HepG2 (cell line): ENCODE measurements at regions not wholly inside any gene's neighbourhood (a gene's known extent, or its start where the extent isn't known, plus 50 kb on each side); places are given as distances from the start of the nearest gene placed in this dataset.
"Not testable (repeated sequence)": the region's sequence is repeated elsewhere in the genome, so short reads cannot be mapped to it uniquely, and the experiment has no call there.

Source experiments
- ELF4 ChIP-seq: sonication (generic); formaldehyde crosslinking; IDR thresholded peaks from 2 replicates; pipeline ENCODE4 v1.5.0; 2020; ENCODE audit warnings: missing genetic modification reagents, mild to moderate bottlenecking, moderate library complexity, borderline replicate concordance
- ZNF703 ChIP-seq: sonication (generic); formaldehyde crosslinking; IDR thresholded peaks from 2 replicates; pipeline ENCODE4 v1.5.1; 2020; ENCODE audit warnings: missing genetic modification reagents, mild to moderate bottlenecking, moderate library complexity, borderline replicate concordance

DNA sequence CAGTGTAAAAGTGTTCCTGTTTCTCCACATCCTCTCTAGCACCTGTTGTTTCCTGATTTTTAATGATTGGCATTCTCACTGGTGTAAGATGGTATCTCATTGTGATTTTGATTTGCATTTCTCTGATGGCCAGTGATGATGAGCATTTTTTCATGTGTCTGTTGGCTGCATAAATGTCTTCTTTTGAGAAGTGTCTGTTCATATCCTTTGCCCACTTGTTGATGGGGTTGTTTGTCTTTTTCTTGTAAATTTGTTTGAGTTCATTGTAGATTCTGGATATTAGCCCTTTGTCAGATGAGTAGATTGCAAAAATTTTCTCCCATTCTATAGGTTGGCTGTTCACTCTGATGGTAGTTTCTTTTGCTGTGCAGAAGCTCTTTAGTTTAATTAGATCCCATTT, 65.6 kb upstream of the IZUMO1R start:
- not testable (repeated sequence) for TF ChIP-seq ZNF703; ELF4 (CRISPR knock-in tag)
